Gastrocnemius medialis (tissue), 4 donors: ENCODE measurements at regions not wholly inside any gene's neighbourhood (a gene's known extent, or its start where the extent isn't known, plus 50 kb on each side); places are given as distances from the start of the nearest gene placed in this dataset.

ENCODE experiments used
- ATAC-seq, 2 donors: fragments of 150-250 bp; one replicate each; pipeline ENCODE4 v1.9.1; 2016
- DNase-seq, 2 donors: peaks; one replicate each; pipeline ENCODE4 v3.0.0-alpha.2; 2019
- H3K27ac ChIP-seq, 4 donors: fragments of 200-600 bp; sonication (generic); 1 replicate in 1 of 4; 2 replicates in 3 of 4; pipeline ENCODE4 v1.5.1; 2016 to 2018; ENCODE audit warnings: mild to moderate bottlenecking in 2 of 4, moderate library complexity in 1 of 4
- H3K27me3 ChIP-seq, 3 donors: fragments of 200-600 bp; sonication (generic) in 2 of 3; 1 replicate in 1 of 3; 2 replicates in 2 of 3; pipeline versions ENCODE4 v1.5.1 to v1.6.0; 2016 to 2019; ENCODE audit warnings: mild to moderate bottlenecking in 1 of 3, moderate library complexity in 1 of 3
- H3K36me3 ChIP-seq, 2 donors: fragments of 200-600 bp; sonication (generic) in 1 of 2; one replicate each; pipeline ENCODE4 v1.5.1; 2017 to 2018
- H3K4me1 ChIP-seq, 2 donors: fragments of 200-600 bp; sonication (generic) in 1 of 2; one replicate each; pipeline ENCODE4 v1.5.1; 2016 to 2017; ENCODE audit warnings: mild to moderate bottlenecking in 2 of 2
- H3K4me3 ChIP-seq, 4 donors: fragments of 200-600 bp; sonication (generic) in 3 of 4; 1 replicate in 1 of 4; 2 replicates in 3 of 4; pipeline ENCODE4 v1.5.1; 2016 to 2019; ENCODE audit warnings: mild to moderate bottlenecking in 2 of 4
- H3K9me3 ChIP-seq, 3 donors: fragments of 200-600 bp; sonication (generic) in 2 of 3; 1 replicate in 1 of 3; 2 replicates in 2 of 3; pipeline ENCODE4 v1.5.1; 2016 to 2019
- CTCF ChIP-seq, 5 experiments: fragments of 450-650 bp in 3 of 5; fragments of 200-600 bp in 2 of 5; sonication (generic) in 2 of 5; IDR thresholded peaks in 4 of 5; conservative IDR thresholded peaks in 1 of 5; 1 replicate in 4 of 5; 2 replicates in 1 of 5; pipeline ENCODE4 v1.5.1; 2016 to 2019; ENCODE audit warnings: antibody characterized with exemption in 5 of 5, mild to moderate bottlenecking in 3 of 5, moderate library complexity in 3 of 5
- POLR2A ChIP-seq, 2 donors: fragments of 450-650 bp; IDR thresholded peaks; one replicate each; pipeline ENCODE4 v1.6.1; 2017; ENCODE audit warnings: antibody characterized with exemption in 2 of 2, mild to moderate bottlenecking in 2 of 2, moderate library complexity in 2 of 2
- in situ Hi-C, 4 donors: fragments of 200-750 bp; cut with MboI; loops; one replicate each; pipeline versions ENCODE4 v1.15.0 to v1.8.0; 2017; ENCODE audit warnings: low sequenced_read_pairs in 4 of 4
- intact Hi-C: fragments of 100-400 bp; cut with DNase I; formaldehyde crosslinking; loops from one replicate; pipeline ENCODE4 v1.15.1; 2023; ENCODE audit warnings: low total_unique reads

GRCh38 chr3:168998792-168999191 lies 664.7 kb downstream of the MECOM start:
- H3K36me3 ChIP-seq: no peaks in the 10 kb centered on the region
- no peak for ATAC-seq
- H3K4me1 ChIP-seq: no peaks in the 10 kb centered on the region
- intact Hi-C loops: no loop called here
- H3K4me3 ChIP-seq: no peak overlapping the region
- no peak overlapping the region for H3K27ac ChIP-seq
- in situ Hi-C loops: no loop called here
- H3K27me3 ChIP-seq: no peaks in the 10 kb centered on the region
- DNase-seq: no peak
- TF ChIP-seq CTCF (IDR thresholded peaks at IDR 0.05 in 4 of 5, conservative IDR thresholded peaks at IDR 0.05 in 1 of 5) (no peak), POLR2A (IDR thresholded peaks at IDR 0.05) (no peak)
- no peaks in the 10 kb centered on the region for H3K9me3 ChIP-seq

- H3K4me3 ChIP-seq: no peak overlapping the region
- no peak for ATAC-seq
- no peaks in the 10 kb centered on the region for H3K4me1 ChIP-seq
- no peak for TF ChIP-seq POLR2A (IDR thresholded peaks at IDR 0.05)
- no peak overlapping the region for H3K27ac ChIP-seq
- no peaks in the 10 kb centered on the region for H3K27me3 ChIP-seq
- H3K9me3 ChIP-seq: no peaks in the 10 kb centered on the region
- H3K36me3 ChIP-seq: no peaks in the 10 kb centered on the region
- in situ Hi-C loops (no loop called here), intact Hi-C loops (no loop called here)
- no peak for DNase-seq
Measured at GRCh38 chr3:168997488-168997887, 666.0 kb downstream of the MECOM start.

GRCh38 chr3:168996622-168997021 lies 666.9 kb downstream of the MECOM start:
- Histone ChIP-seq H3K9me3 (no peaks in the 10 kb centered on the region), H3K4me1 (no peaks in the 10 kb centered on the region), H3K27ac (no peak overlapping the region), H3K27me3 (no peaks in the 10 kb centered on the region), H3K36me3 (no peaks in the 10 kb centered on the region), H3K4me3 (no peak overlapping the region)
- in situ Hi-C loops: no loop called here
- TF ChIP-seq CTCF (IDR thresholded peaks at IDR 0.05 in 4 of 5, conservative IDR thresholded peaks at IDR 0.05 in 1 of 5): no peak
- no peak for TF ChIP-seq POLR2A (IDR thresholded peaks at IDR 0.05)
- no peak for ATAC-seq
- no peak for DNase-seq
- intact Hi-C loops: no loop called here

GRCh38 chr3:168995129-168995528 lies 668.4 kb downstream of the MECOM start:
- TF ChIP-seq CTCF (IDR thresholded peaks at IDR 0.05 in 4 of 5, conservative IDR thresholded peaks at IDR 0.05 in 1 of 5): no peak
- no peak for TF ChIP-seq POLR2A (IDR thresholded peaks at IDR 0.05)
- in situ Hi-C loops: no loop called here
- Histone ChIP-seq H3K27me3 (no peaks in the 10 kb centered on the region), H3K27ac (no peak overlapping the region), H3K4me1 (no peaks in the 10 kb centered on the region), H3K9me3 (no peaks in the 10 kb centered on the region), H3K36me3 (no peaks in the 10 kb centered on the region), H3K4me3 (no peak overlapping the region)
- no peak for DNase-seq
- intact Hi-C loops: no loop called here
- ATAC-seq: no peak

- ATAC-seq: no peak
- in situ Hi-C loops: no loop called here
- no peak for DNase-seq
- Histone ChIP-seq H3K36me3 (no peaks in the 10 kb centered on the region), H3K4me1 (no peaks in the 10 kb centered on the region), H3K9me3 (no peaks in the 10 kb centered on the region), H3K4me3 (no peak overlapping the region), H3K27ac (no peak overlapping the region), H3K27me3 (no peaks in the 10 kb centered on the region)
- TF ChIP-seq POLR2A (IDR thresholded peaks at IDR 0.05) (no peak), CTCF (IDR thresholded peaks at IDR 0.05 in 4 of 5, conservative IDR thresholded peaks at IDR 0.05 in 1 of 5) (no peak)
- intact Hi-C loops: no loop called here
Measured at GRCh38 chr3:168991803-168992202, 671.7 kb downstream of the MECOM start.
